ENCODE measurements at regions not wholly inside any gene's neighbourhood (a gene's known extent, or its start where the extent isn't known, plus 50 kb on each side); places are given as distances from the start of the nearest gene placed in this dataset.

DNA sequence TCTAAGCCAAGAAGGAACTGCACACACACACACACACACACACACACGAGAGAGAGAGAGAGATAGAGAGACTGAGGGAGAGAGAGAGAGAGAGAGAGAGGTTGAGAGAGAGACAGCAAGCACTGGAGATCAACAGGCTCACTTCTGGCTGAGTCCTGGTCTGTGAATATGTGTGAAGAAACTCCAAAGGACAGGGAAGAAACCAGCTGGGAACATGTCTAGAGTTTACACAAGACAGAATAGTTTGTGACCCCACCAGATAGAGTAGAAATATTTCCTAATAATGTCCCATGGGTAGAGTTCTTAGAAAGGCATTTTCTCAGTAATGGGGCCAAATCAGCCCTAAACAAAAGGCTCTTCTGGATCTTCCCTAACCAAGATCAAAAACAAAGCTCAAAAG lies 155.5 kb upstream of the IGFBP3 start:
- 13% methylated on average over 1 of the region's 1 CpG for WGBS, 2 donors

DNA sequence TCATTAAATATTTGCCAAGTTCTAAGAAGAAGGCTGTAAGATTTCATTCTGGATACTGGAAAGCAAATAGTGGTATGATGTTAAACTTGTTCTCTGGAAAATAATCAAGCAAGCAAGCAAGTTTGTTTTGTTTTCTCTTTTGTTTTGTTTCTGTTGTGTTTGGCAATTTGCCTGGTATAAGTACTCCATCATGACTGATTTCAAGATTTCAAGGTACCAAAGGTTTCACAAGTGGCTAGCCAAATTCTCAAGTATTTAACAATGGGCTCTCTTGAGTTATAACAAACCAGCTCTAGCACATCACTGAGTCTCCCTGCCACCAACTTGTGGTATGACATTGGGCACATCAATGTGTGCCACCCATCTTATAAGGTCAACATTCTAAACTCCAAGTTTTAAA lies 151.7 kb upstream of the IGFBP3 start:
- Histone ChIP-seq H3K27ac (no peak overlapping the region), H3K27me3 (no peaks in the 10 kb centered on the region), H3K4me3 (no peak overlapping the region), H3K36me3 (no peaks in the 10 kb centered on the region), H3K4me1 (no peaks in the 10 kb centered on the region), H3K9me3 (no peaks in the 10 kb centered on the region)
- FAIRE-seq (no peak), ATAC-seq (no peak), DNase-seq (no peak)
- intact Hi-C loops (cut with DNase I) = no loop called here
- TF ChIP-seq, protein P1, sequence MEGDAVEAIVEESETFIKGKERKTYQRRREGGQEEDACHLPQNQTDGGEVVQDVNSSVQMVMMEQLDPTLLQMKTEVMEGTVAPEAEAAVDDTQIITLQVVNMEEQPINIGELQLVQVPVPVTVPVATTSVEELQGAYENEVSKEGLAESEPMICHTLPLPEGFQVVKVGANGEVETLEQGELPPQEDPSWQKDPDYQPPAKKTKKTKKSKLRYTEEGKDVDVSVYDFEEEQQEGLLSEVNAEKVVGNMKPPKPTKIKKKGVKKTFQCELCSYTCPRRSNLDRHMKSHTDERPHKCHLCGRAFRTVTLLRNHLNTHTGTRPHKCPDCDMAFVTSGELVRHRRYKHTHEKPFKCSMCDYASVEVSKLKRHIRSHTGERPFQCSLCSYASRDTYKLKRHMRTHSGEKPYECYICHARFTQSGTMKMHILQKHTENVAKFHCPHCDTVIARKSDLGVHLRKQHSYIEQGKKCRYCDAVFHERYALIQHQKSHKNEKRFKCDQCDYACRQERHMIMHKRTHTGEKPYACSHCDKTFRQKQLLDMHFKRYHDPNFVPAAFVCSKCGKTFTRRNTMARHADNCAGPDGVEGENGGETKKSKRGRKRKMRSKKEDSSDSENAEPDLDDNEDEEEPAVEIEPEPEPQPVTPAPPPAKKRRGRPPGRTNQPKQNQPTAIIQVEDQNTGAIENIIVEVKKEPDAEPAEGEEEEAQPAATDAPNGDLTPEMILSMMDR (IDR thresholded peaks at IDR 0.05) = no peak

More for the DNA sequence above, 155.5 kb upstream of the IGFBP3 start:
- Histone ChIP-seq H3K9me3 (no peaks in the 10 kb centered on the region), H3K4me1 (no peaks in the 10 kb centered on the region), H3K4me3 (no peak overlapping the region), H3K27me3 (no peaks in the 10 kb centered on the region), H3K36me3 (no peaks in the 10 kb centered on the region), H3K27ac (no peak overlapping the region)
- intact Hi-C loops (cut with DNase I) = no loop called here
- FAIRE-seq = no peak
- no peak for DNase-seq
- ATAC-seq = no peak
- TF ChIP-seq, protein P1 (IDR thresholded peaks at IDR 0.05) = no peak

DNA sequence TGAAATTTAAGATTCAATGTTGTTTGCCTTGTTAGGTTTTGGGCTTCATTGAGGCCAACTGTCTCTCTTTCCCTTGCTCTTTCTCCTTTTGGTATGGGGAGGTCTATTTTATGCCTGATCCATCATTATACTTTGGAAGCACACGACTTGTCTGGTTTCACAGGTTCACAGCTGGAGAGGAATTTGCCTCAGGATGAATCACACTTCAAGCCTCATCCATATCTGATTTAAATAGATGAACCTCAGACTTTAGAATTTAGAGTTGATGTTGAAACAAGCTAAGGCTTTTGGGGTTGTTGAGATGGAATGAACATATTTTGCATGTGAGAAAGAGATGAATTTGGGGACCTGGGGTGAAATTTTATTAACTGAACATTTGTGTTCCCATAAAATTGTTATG lies 150.5 kb upstream of the IGFBP3 start:
- intact Hi-C loops (cut with DNase I) = no loop called here
- Histone ChIP-seq H3K9me3 (no peaks in the 10 kb centered on the region), H3K4me3 (no peak overlapping the region), H3K27me3 (no peaks in the 10 kb centered on the region), H3K4me1 (no peaks in the 10 kb centered on the region), H3K27ac (no peak overlapping the region), H3K36me3 (no peaks in the 10 kb centered on the region)
- FAIRE-seq (no peak), ATAC-seq (no peak), DNase-seq (no peak)
- TF ChIP-seq, protein P1 (IDR thresholded peaks at IDR 0.05) = no peak
- WGBS, 2 donors = 41 to 61% methylated on average over 1 of the region's 1 CpG

DNA sequence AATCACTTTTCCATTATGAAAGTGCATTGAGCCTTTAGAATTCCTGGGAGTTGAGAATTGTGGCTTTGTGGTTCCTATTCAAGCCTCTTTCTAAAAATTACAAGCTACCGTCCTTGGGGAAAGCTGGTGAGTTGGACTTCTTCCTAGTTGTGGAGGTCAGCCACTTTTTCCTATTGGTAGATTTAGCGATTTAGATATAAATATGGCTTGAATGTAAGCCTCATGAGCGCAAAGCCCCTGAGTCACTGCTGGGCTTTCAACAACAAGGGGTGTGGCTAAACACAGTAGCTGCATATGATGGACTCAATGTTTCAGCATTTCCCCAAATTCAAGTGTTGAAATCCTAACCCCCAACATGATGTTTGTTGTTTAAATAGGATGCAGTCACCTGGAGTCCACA lies 150.0 kb upstream of the IGFBP3 start:
- FAIRE-seq (no peak), DNase-seq (no peak), ATAC-seq (no peak)
- Histone ChIP-seq H3K27ac (no peak overlapping the region), H3K9me3 (no peaks in the 10 kb centered on the region), H3K4me1 (no peaks in the 10 kb centered on the region), H3K4me3 (no peak overlapping the region), H3K27me3 (no peaks in the 10 kb centered on the region), H3K36me3 (no peaks in the 10 kb centered on the region)
- intact Hi-C loops (cut with DNase I) = no loop called here
- TF ChIP-seq, protein P1 (IDR thresholded peaks at IDR 0.05) = no peak
- WGBS, 2 donors = 65 to 68% methylated on average over 3 of the region's 3 CpGs

DNA sequence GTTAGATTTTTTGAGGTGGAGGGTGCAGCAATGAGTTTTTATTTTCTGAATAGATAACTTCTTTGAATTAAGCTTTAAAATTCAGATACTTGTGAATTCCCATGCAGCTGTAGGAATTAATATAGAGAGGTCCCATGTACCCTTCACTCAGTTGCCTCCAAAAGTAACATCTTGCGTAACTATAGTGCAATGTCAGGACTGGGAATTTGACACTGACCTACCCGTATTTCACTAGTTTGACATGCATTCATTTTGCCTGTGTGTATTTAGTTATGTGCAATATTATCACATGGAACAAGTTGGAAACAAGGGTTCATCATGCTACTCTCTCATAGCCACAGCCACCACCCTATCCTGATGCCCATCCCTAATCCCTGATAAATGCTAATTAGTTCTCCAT lies 147.1 kb upstream of the IGFBP3 start:
- ATAC-seq = no peak
- Histone ChIP-seq H3K4me1 (no peaks in the 10 kb centered on the region), H3K27ac (no peak overlapping the region), H3K36me3 (no peaks in the 10 kb centered on the region), H3K4me3 (no peak overlapping the region), H3K9me3 (no peaks in the 10 kb centered on the region), H3K27me3 (no peaks in the 10 kb centered on the region)
- WGBS, 2 donors = 59 to 75% methylated on average over 2 of the region's 2 CpGs
- no peak for DNase-seq
- TF ChIP-seq, protein P1 (IDR thresholded peaks at IDR 0.05) = no peak
- intact Hi-C loops (cut with DNase I) = no loop called here
- no peak for FAIRE-seq
